Posterior vena cava (tissue), 2 donors: ENCODE measurements at regions not wholly inside any gene's neighbourhood (a gene's known extent, or its start where the extent isn't known, plus 50 kb on each side); places are given as distances from the start of the nearest gene placed in this dataset.

ENCODE experiments used
- DNase-seq: peaks from one replicate; pipeline ENCODE4 v3.0.0-alpha.2; 2020; ENCODE audit warnings: low spot score
- intact Hi-C, 2 donors: fragments of 100-400 bp; cut with DNase I; formaldehyde crosslinking; loops; one replicate each; pipeline versions ENCODE4 v1.14.1 to v1.14.2; 2022 to 2023
- donor health status: DM: yes; HTN: yes; CAD: no.
- donor health status: DM: yes; HTN: yes; CAD: no.

DNA sequence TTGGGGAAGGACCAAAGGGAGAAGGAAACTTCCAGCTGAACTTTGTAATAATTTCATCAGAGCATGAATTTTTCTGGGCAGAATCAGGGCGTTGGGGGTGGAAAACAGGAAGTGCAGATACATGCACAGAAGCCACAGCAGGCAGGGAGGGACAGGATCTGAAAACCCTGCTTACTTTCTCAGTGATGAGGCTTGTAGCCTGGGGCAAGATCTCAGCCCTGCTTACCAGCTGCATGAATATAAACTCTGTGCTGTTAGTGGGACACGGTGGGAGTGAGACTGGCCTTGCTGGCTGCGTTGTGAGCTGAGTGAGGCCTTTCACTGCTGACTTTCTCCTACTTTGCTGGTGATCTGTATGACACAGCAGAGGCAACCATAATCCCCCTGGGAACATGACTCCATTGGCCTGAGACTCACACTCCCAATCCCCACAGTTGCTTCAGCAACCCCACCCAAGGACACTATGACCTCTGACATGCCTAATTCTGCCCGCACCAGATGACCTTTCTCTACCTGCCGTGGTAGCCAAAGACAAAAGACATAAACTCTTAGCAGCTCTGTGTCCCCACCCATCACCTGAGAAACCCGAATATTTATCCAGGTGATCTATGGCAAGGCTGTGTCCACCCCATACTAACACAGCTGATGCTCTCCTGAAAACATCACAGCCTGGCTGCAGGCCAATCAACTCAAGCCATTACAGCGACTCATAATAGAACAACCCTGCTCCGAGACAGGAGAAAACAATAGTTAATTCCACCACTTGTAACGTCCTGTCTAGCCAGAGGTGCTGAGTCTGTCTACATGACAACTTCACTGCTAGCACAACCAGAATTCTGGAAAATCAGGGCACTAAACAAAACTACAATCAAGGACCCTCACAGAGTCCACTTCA is 190.7 kb upstream of the CHRM2 start:
- intact Hi-C loops = no loop called here
- no peak for DNase-seq

GRCh38 chr7:136667584-136667983 is 200.9 kb upstream of the CHRM2 start:
- intact Hi-C loops = no loop called here
- DNase-seq = no peak

GRCh38 chr7:136665878-136666509 is 202.5 kb upstream of the CHRM2 start:
- intact Hi-C loops = no loop called here
- DNase-seq = no peak

- intact Hi-C loops = no loop called here
- DNase-seq = no peak
Measured at GRCh38 chr7:136664537-136664936, 203.9 kb upstream of the CHRM2 start.

GRCh38 chr7:136657482-136657921 is 210.9 kb upstream of the CHRM2 start:
- intact Hi-C loops = no loop called here

GRCh38 chr7:136656516-136656915 is 211.9 kb upstream of the CHRM2 start:
- DNase-seq = no peak

More at GRCh38 chr7:136657482-136657921, 210.9 kb upstream of the CHRM2 start:
- DNase-seq = no peak

GRCh38 chr7:136655414-136655813 is 213.0 kb upstream of the CHRM2 start:
- intact Hi-C loops = no loop called here
- no peak for DNase-seq

More at GRCh38 chr7:136656516-136656915, 211.9 kb upstream of the CHRM2 start:
- intact Hi-C loops = no loop called here

- intact Hi-C loops = no loop called here
- DNase-seq = no peak
Measured at GRCh38 chr7:136654406-136654805, 214.0 kb upstream of the CHRM2 start.

DNA sequence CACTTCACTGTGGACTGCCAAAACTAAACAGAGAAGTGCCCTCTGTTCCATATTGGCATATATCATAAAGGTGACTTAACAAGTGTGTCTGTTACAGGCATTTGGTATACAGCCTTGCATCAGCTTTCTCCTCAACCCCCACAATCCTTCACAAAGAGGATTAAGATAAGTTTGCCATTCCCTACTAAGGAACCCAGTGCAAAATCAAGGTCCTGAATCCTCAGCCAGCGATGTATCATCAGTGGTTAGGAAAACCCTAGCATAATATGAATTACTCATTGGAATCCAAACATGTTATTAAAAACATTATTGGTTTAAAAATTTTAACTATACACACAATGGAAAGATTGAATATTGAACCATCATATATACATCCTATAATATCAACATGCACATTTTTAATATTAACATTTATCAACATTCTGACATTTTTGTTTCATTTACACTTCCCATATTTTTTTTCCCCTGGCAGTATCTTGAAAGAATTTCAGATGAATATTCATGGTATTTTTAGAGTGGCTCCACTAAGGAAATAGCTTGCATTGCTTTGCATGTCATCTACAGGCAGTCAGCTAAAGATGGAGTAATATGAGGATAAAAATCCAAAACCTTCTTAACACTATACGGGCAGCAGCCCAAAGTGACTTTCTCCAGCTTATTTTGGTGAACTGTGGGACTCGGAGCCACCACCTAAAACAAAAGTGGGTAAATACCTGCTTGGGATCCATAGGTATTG is 215.6 kb upstream of the CHRM2 start:
- intact Hi-C loops = no loop called here

GRCh38 chr7:136640977-136641376 is 227.5 kb upstream of the CHRM2 start:
- intact Hi-C loops = no loop called here

More for the DNA sequence above, 215.6 kb upstream of the CHRM2 start:
- no peak for DNase-seq

GRCh38 chr7:136637813-136638212 is 230.6 kb upstream of the CHRM2 start:
- no peak for DNase-seq
- intact Hi-C loops = no loop called here

More at GRCh38 chr7:136640977-136641376, 227.5 kb upstream of the CHRM2 start:
- no peak for DNase-seq

- intact Hi-C loops = no loop called here
- no peak for DNase-seq
Measured at GRCh38 chr7:136635751-136636150, 232.7 kb upstream of the CHRM2 start.

DNA sequence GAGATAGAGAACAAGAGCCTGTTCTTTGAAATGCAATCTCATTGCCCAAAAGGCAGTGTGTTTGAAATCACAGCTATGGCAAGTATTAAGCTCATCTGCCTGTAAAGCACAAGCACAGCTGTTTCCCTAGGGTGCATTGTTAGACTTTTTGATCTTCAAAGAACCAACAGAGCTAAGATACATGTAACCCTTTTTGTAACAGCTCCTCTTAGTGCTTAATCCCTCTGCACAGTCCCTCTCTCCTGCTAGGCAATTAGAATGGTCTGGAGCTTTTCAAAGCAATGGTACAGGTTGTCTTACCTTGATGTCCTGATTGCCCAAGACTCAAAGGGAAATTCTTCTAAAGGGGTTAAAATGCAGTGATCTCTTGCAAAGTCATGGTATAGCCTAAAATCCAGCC is 249.6 kb upstream of the CHRM2 start:
- intact Hi-C loops = no loop called here
- DNase-seq = no peak

DNA sequence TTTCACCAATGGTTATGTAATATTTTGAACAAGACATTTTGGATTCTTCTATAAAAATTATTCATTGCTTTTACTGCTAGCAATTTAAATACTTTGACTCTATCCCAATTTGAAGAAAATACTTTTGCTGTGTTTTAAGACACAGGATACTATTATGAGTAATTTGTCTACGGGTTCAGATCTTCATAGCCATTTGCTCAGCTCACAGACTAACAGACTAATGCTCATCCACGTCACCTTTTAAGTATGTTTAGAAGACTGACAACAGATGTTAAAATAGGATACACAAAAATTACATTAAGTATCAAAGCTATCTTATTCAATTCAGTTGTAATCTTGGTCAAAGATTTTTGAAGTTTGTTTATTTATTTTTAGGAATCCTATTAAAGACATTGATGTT is 251.3 kb upstream of the CHRM2 start:
- no peak for DNase-seq
- intact Hi-C loops = no loop called here

- DNase-seq = no peak
- intact Hi-C loops = no loop called here
Measured at GRCh38 chr7:136605532-136606329, 262.7 kb upstream of the CHRM2 start.

GRCh38 chr7:136601772-136602171 is 266.7 kb upstream of the CHRM2 start:
- intact Hi-C loops = no loop called here
- no peak for DNase-seq

GRCh38 chr7:136600475-136600874 is 268.0 kb upstream of the CHRM2 start:
- DNase-seq = no peak
- intact Hi-C loops = no loop called here

DNA sequence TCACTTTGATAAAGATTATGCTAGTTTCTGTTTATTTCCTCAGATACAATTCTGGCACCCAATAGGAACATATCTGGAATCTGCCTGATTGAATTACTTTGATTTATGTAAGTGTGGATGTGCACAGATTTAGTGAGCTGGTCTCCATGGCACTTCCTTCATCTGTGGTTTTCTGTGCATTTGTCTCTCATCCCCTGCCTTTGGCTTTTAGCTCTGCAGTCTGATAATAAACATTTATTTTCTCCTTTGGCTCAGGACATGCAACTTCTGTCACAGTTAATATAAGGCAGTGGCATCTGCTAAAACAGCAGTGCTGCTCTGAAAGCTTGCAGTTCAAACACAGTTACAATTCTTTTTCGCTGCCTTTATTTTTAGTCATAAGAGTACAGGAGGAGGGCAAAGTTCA is 273.7 kb upstream of the CHRM2 start:
- DNase-seq = no peak
- intact Hi-C loops = no loop called here

DNA sequence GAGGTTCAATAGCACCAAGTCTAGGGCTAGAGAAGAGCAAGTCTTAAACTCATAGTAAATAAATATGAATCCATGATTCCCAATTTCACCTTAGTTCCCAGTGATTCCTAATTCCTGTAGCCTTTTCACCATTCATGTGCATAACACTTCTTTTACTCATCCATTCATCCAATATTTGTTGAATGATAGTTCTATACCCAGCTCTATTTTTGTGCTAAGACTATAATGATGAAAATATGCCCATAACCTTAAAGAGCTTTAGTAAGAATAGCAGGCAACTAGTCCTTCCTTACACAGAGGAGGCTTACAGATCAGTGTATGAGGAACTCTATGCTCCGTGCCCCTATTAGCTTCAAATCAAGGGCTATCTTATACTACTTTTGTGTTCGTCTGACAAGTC is 280.2 kb upstream of the CHRM2 start:
- DNase-seq = no peak
- intact Hi-C loops = no loop called here
